Mucosa of stomach (tissue), 1 donor: ENCODE measurements at regions not wholly inside any gene's neighbourhood (a gene's known extent, or its start where the extent isn't known, plus 50 kb on each side); places are given as distances from the start of the nearest gene placed in this dataset.

Source experiments
- H3K27me3 ChIP-seq: one replicate; pipeline ENCODE4 v1.7.0; 2013; ENCODE audit warnings: mild to moderate bottlenecking, low read length; ENCODE audit not compliant: control insufficient read depth, insufficient read depth
- H3K36me3 ChIP-seq: one replicate; pipeline ENCODE4 v1.7.0; 2013; ENCODE audit warnings: low read length; ENCODE audit not compliant: control insufficient read depth, insufficient read depth
- H3K4me1 ChIP-seq: one replicate; pipeline ENCODE4 v1.7.0; 2013; ENCODE audit warnings: mild to moderate bottlenecking, low read length; ENCODE audit not compliant: control insufficient read depth, insufficient read depth
- H3K4me3 ChIP-seq: one replicate; pipeline ENCODE4 v1.7.0; 2013; ENCODE audit warnings: low read length
- H3K9ac ChIP-seq: one replicate; pipeline ENCODE4 v1.7.0; 2013; ENCODE audit warnings: mild to moderate bottlenecking, low read length, moderate library complexity
- H3K9me3 ChIP-seq: one replicate; pipeline ENCODE4 v1.7.0; 2013; ENCODE audit warnings: mild to moderate bottlenecking, low read length, moderate library complexity; ENCODE audit not compliant: control insufficient read depth
- donor health status: Pancreatic carcinoma.

- H3K9me3 ChIP-seq, result no peaks in the 10 kb centered on the region
Measured at GRCh38 chr21:36207577-36208320, 51.1 kb downstream of the DOP1B start.

GRCh38 chr21:36208326-36209013 is 51.8 kb downstream of the DOP1B start:
- Histone ChIP-seq H3K9ac (no peak overlapping the region), H3K27me3 (no peaks in the 10 kb centered on the region), H3K4me1 (peaks cover 35% of the 10 kb centered on the region), H3K9me3 (no peaks in the 10 kb centered on the region), H3K4me3 (no peak overlapping the region), H3K36me3 (peaks cover 10% of the 10 kb centered on the region)

More at GRCh38 chr21:36207577-36208320, 51.1 kb downstream of the DOP1B start:
- H3K36me3 ChIP-seq, result peaks cover 10% of the 10 kb centered on the region
- peaks cover 40% of the 10 kb centered on the region for H3K4me1 ChIP-seq
- H3K9ac ChIP-seq, result no peak overlapping the region
- H3K4me3 ChIP-seq, result no peak overlapping the region
- no peaks in the 10 kb centered on the region for H3K27me3 ChIP-seq

DNA sequence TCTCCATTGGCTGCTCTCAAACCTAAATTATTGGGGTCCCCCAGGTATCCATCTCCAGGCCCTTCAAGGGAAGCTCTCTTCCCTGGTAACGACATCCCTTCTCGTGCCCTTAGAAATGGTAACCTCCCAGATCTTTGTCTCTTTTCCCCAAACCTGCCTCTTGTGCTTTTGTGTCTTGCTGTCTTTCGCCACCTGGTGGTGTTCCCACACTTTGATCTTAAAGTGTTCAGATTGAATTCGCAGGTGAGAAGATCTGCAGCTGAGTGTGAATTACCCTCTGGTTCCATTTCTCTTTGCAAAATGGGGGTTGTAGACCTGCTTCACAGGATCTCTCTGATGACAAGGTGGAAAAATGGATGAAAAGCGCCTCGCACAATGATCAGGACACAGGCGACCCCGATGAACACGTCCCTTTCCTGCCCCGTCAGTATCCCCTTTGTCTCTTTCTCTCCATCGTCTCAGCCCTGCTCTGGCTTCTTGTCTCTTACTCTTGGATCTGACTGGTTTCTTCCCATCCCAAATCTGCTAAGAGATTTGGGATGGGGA is 53.1 kb downstream of the DOP1B start:
- no peaks in the 10 kb centered on the region for H3K9me3 ChIP-seq
- peaks cover 27% of the 10 kb centered on the region for H3K4me1 ChIP-seq
- H3K9ac ChIP-seq, result no peak overlapping the region
- no peaks in the 10 kb centered on the region for H3K27me3 ChIP-seq
- H3K4me3 ChIP-seq, result no peak overlapping the region
- H3K36me3 ChIP-seq, result peaks cover 10% of the 10 kb centered on the region

DNA sequence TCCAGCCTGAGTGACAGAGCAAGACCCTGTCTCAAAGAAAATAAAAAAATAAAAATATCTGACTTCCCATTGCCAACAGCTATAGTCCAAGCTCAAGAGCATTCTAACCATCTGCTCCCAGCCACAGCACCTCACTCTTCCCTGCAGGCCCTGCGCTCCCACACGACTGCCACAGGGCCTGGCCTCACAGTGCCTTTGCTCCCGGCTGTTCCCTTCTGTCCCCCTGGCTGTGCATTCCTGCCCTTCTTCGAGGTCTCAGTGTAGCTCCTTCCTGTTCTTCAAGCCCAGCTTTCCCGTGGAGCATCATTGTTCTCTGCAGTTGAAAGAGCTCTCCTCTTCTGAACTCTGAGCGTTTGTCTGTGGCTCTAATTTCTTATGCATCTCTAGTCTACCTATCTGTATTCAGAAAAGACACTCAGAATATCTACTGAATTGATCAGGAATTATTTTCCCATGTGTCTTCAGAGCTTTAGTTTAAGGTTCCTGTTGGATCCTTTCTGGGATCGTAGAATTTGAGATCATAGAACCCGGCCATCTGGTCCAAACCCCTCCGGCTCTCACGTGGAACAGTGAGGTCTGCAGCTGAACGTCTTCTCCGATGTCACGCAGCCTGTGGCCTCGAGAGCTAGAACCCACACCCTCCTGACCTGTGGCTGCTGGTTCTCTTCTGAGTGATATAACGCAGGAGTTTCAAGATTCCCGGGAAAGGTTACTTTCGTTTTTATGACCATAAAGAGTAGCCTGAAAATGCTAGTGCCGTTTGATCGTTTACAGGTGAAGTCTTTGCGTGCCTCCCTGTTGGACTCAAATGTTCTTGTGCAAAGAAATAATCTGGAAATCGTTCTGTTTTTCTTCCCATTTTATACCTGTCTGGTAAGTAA is 54.4 kb downstream of the DOP1B start:
- Histone ChIP-seq H3K9me3 (no peaks in the 10 kb centered on the region), H3K36me3 (peaks cover 10% of the 10 kb centered on the region)

DNA sequence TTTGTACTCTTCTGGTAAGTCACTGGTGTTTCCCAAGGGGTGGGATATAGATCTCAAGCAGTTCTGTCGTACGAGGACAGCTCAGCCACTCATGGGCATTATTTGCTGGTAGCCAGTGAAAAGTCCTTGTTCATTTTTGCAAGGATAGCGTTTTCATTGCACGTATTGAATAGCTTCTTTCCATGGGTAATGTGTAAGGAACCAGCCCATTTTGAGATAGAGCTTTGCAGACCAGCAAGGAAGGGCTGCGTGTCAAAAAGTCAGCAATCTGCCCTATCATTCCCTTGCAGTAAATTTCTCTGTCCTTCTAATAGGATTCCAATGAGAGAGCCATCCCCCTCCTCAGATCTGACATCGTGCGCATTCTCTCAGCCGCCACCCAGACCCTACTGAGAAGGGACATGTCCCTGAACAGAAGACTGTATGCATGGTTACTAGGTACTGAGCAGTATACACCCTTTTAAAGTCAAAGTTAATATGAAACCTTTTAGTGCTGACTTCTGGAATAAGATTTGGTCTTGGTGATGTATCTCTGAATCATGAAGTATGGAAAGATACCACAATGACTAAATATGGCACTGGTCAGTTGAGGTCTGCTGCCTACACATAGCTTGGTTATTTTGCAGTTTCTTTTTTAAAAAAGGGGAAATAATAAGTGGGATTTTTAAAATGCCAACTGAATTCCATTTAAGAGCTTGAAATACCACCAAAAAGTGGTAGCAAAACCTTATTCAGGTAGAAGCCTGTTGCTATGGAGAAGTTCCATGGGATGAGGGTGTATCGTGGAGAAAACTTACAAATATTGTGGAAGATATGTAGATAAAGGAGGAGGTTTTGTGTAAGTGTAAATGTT is 55.3 kb downstream of the DOP1B start:
- H3K4me1 ChIP-seq, result peaks cover 15% of the 10 kb centered on the region
- H3K36me3 ChIP-seq, result peaks cover 10% of the 10 kb centered on the region
- H3K27me3 ChIP-seq, result no peaks in the 10 kb centered on the region
- H3K4me3 ChIP-seq, result no peak overlapping the region
- H3K9me3 ChIP-seq, result no peaks in the 10 kb centered on the region
- no peak overlapping the region for H3K9ac ChIP-seq

More for the DNA sequence above, 54.4 kb downstream of the DOP1B start:
- Histone ChIP-seq H3K27me3 (no peaks in the 10 kb centered on the region), H3K4me3 (no peak overlapping the region), H3K4me1 (peaks cover 24% of the 10 kb centered on the region), H3K9ac (no peak overlapping the region)

DNA sequence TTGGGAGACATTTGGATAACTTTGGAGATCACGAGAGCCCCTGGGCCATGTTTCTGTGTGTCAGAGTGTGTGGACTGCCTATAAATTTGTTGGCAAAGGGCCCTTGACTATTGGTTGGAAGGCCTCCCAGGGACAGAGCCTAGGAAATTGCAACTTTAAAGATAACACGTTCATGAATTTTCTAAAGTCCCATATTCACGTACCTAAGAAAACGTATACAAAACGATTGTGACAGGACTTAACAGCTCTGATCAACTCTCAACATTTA is 55.8 kb downstream of the DOP1B start:
- H3K4me3 ChIP-seq, result no peak overlapping the region
- no peaks in the 10 kb centered on the region for H3K27me3 ChIP-seq
- H3K4me1 ChIP-seq, result peaks cover 13% of the 10 kb centered on the region
- no peak overlapping the region for H3K9ac ChIP-seq
- no peaks in the 10 kb centered on the region for H3K9me3 ChIP-seq
- peaks cover 10% of the 10 kb centered on the region for H3K36me3 ChIP-seq

DNA sequence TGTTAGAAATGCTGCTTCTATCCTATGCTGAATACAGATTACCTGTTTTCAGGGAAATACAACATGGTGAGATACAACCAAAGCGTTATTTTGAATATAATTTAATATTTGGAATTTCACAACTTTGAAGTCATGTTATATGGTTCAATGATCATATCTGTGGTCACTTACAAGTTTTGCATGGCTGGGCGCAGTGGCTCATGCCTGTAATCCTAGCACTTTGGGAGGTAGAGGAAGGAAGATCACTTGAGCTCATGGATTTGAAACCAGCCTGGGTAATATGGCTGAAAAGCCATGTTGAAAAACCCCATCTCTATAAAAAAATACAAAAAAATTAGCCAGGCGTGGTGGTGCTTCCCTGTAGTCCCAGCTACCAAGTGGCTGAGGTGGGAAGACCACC is 57.9 kb downstream of the DOP1B start:
- H3K4me1 ChIP-seq, result peaks cover 10% of the 10 kb centered on the region
- H3K9ac ChIP-seq, result no peak overlapping the region
- H3K27me3 ChIP-seq, result no peaks in the 10 kb centered on the region
- H3K36me3 ChIP-seq, result peaks cover 10% of the 10 kb centered on the region
- no peak overlapping the region for H3K4me3 ChIP-seq
- no peaks in the 10 kb centered on the region for H3K9me3 ChIP-seq

- Histone ChIP-seq H3K4me1 (no peaks in the 10 kb centered on the region), H3K9ac (no peak overlapping the region)
Measured at GRCh38 chr21:36217743-36218142, 61.1 kb downstream of the DOP1B start.

GRCh38 chr21:36218691-36219090 is 62.1 kb downstream of the DOP1B start:
- H3K4me3 ChIP-seq, result no peak overlapping the region
- no peak overlapping the region for H3K9ac ChIP-seq
- H3K36me3 ChIP-seq, result no peaks in the 10 kb centered on the region
- no peaks in the 10 kb centered on the region for H3K4me1 ChIP-seq
- H3K9me3 ChIP-seq, result no peaks in the 10 kb centered on the region
- no peaks in the 10 kb centered on the region for H3K27me3 ChIP-seq

More at GRCh38 chr21:36217743-36218142, 61.1 kb downstream of the DOP1B start:
- Histone ChIP-seq H3K27me3 (no peaks in the 10 kb centered on the region), H3K36me3 (no peaks in the 10 kb centered on the region), H3K9me3 (no peaks in the 10 kb centered on the region), H3K4me3 (no peak overlapping the region)

GRCh38 chr21:36223451-36223850 is 66.8 kb downstream of the DOP1B start:
- Histone ChIP-seq H3K9ac (no peak overlapping the region), H3K9me3 (no peaks in the 10 kb centered on the region), H3K36me3 (peaks cover 4% of the 10 kb centered on the region), H3K4me3 (no peak overlapping the region), H3K27me3 (no peaks in the 10 kb centered on the region), H3K4me1 (no peaks in the 10 kb centered on the region)

DNA sequence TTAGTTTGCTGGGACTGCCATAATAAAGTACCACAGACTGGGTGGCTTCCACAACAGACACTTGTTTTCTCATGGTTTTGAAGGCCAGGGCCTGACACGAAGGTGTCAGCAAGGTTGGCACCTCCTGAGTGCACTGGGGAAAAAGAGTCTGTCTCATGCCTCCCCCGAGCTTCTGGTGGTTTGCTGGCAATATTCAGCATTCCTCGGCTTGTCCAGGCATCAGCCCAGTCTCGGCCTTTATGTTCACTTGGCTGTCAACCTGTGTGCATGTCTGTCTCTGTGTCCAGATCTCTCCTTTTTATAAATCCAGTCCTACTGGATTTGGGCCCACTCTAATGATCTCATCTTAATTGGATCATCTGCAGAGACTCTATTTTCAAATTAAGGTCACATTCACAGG is 72.6 kb downstream of the DOP1B start:
- peaks cover 4% of the 10 kb centered on the region for H3K36me3 ChIP-seq
- no peak overlapping the region for H3K9ac ChIP-seq
- no peaks in the 10 kb centered on the region for H3K27me3 ChIP-seq
- H3K9me3 ChIP-seq, result no peaks in the 10 kb centered on the region
- H3K4me3 ChIP-seq, result no peak overlapping the region
- H3K4me1 ChIP-seq, result peaks cover 16% of the 10 kb centered on the region
